HCT116 (cell line): ENCODE measurements at regions not wholly inside any gene's neighbourhood (a gene's known extent, or its start where the extent isn't known, plus 50 kb on each side); places are given as distances from the start of the nearest gene placed in this dataset.

Source experiments
- ATAC-seq: fragments of 200-7000 bp; cut with Tn5 transposase; 2 replicates; pipeline ENCODE4 v1.9.1; 2020; ENCODE audit warnings: mild to moderate bottlenecking, moderate library complexity
- BruUV-seq: library from RNA; stranded (reverse); fragments of 400-500 nt; replicated peaks from 2 replicates; lab custom pipeline; 2021; lab: Mats Ljungman, UMichigan
- CTCF ChIA-PET: fragments of 300-600 bp; sonication (Branson Sonifier 250); formaldehyde crosslinking; loops from one replicate; lab custom pipeline; 2021; ENCODE audit warnings: antibody characterized with exemption; lab: Charles Lee
- POLR2A ChIA-PET: fragments of 300-600, 350-600 bp; sonication (Branson Sonifier 250); formaldehyde crosslinking; loops from one replicate; lab custom pipeline; 2021; ENCODE audit warnings: antibody characterized with exemption; lab: Charles Lee
- RAD21 ChIA-PET, 2 experiments: fragments of 300-600 bp; sonication (Branson Sonifier 250); formaldehyde crosslinking; loops; one replicate each; lab custom pipeline; 2023; ENCODE audit warnings: low total read pairs in 2 of 2; ENCODE audit not compliant: uncharacterized antibody in 2 of 2, unreplicated experiment in 2 of 2, low non-redundant PET in 1 of 2; lab: Charles Lee
- DNase-seq: peaks from one replicate; pipeline ENCODE4 v3.0.0-alpha.2; 2010; ENCODE audit warnings: low read depth, low spot score
- H2AFZ ChIP-seq: fragments of 200-600 bp; shearing (Covaris generic), sonication (generic); 2 replicates; pipeline ENCODE4 v1.6.1; 2017; ENCODE audit warnings: low read depth, mixed run types, mixed read lengths, antibody characterized with exemption, low read length; ENCODE audit not compliant: poor library complexity, severe bottlenecking
- H3K27ac ChIP-seq: 2 replicates; pipeline ENCODE4 v1.5.1; 2012; ENCODE audit warnings: low read depth, low read length
- H3K27me3 ChIP-seq: fragments of 200-600 bp; sonication (generic); 2 replicates; pipeline ENCODE4 v1.6.1; 2016; ENCODE audit warnings: mixed run types, low read length, mixed read lengths; ENCODE audit not compliant: insufficient read depth
- H3K36me3 ChIP-seq, 2 experiments: fragments of 200-500 bp in 1 of 2; fragments of 200-600 bp in 1 of 2; sonication (Bioruptor generic) in 1 of 2; sonication (generic) in 1 of 2; 2 replicates each; pipeline versions ENCODE4 v1.5.1 to v1.6.1; 2014 to 2016; ENCODE audit warnings: low read length in 2 of 2, inconsistent platforms in 1 of 2, mixed read lengths in 1 of 2, mixed run types in 1 of 2; ENCODE audit not compliant: insufficient read depth in 2 of 2, control insufficient read depth in 1 of 2
- H3K4me1 ChIP-seq, 2 experiments: fragments of 200-600 bp in 1 of 2; sonication (generic) in 1 of 2; 2 replicates each; pipeline versions ENCODE4 v1.5.1 to v1.6.1; 2012 to 2017; ENCODE audit warnings: low read length in 2 of 2, inconsistent platforms in 1 of 2, mild to moderate bottlenecking in 1 of 2, mixed read lengths in 1 of 2, mixed run types in 1 of 2, moderate library complexity in 1 of 2; ENCODE audit not compliant: insufficient read depth in 2 of 2, control insufficient read depth in 1 of 2
- H3K4me2 ChIP-seq: fragments of 200-600 bp; sonication (generic); 2 replicates; pipeline ENCODE4 v1.6.1; 2017; ENCODE audit warnings: mixed run types, low read length, mixed read lengths
- H3K4me3 ChIP-seq, 2 experiments: fragments of 200-600 bp in 1 of 2; sonication (generic) in 1 of 2; replicated peaks in 1 of 2; 2 replicates each; pipeline ENCODE4 v1.5.1; 2011 to 2016; ENCODE audit warnings: low read length in 2 of 2, control low read depth in 1 of 2, low read depth in 1 of 2, mild to moderate bottlenecking in 1 of 2, mixed read lengths in 1 of 2, mixed run types in 1 of 2
- H3K79me2 ChIP-seq: fragments of 200-600 bp; sonication (generic); 2 replicates; pipeline ENCODE4 v1.6.1; 2017; ENCODE audit warnings: mild to moderate bottlenecking, mixed run types, low read length, moderate library complexity, mixed read lengths; ENCODE audit not compliant: insufficient read depth
- H3K9ac ChIP-seq: fragments of 200-600 bp; sonication (generic); 2 replicates; pipeline ENCODE4 v1.6.1; 2016; ENCODE audit warnings: low read length, mixed read lengths
- H3K9me2 ChIP-seq: fragments of 200-600 bp; sonication (generic), shearing (Covaris generic); 2 replicates; pipeline ENCODE4 v1.6.1; 2017; ENCODE audit warnings: mixed run types, mild to moderate bottlenecking, moderate library complexity; ENCODE audit not compliant: insufficient read depth
- H3K9me3 ChIP-seq, 2 experiments: fragments of 200-500 bp in 1 of 2; fragments of 200-600 bp in 1 of 2; sonication (Bioruptor generic) in 1 of 2; sonication (generic) in 1 of 2; 2 replicates each; pipeline ENCODE4 v1.6.1; 2014 to 2017; ENCODE audit warnings: low read length in 2 of 2, mixed read lengths in 2 of 2, inconsistent platforms in 1 of 2, low read depth in 1 of 2, mild to moderate bottlenecking in 1 of 2, mixed run types in 1 of 2, moderate library complexity in 1 of 2; ENCODE audit not compliant: control insufficient read depth in 1 of 2, insufficient read depth in 1 of 2
- H4K20me1 ChIP-seq: fragments of 200-600 bp; sonication (generic), shearing (Covaris generic); 2 replicates; pipeline ENCODE4 v1.6.1; 2017; ENCODE audit warnings: mixed run types, mild to moderate bottlenecking, moderate library complexity; ENCODE audit not compliant: insufficient read depth
- CBX3 ChIP-seq: IDR thresholded peaks from 2 replicates; pipeline ENCODE4 v1.6.1; 2012; ENCODE audit warnings: low read depth
- CEBPB ChIP-seq: IDR thresholded peaks from 2 replicates; pipeline ENCODE4 v1.6.1; 2012; ENCODE audit warnings: low read depth
- EGR1 ChIP-seq: IDR thresholded peaks from 2 replicates; pipeline ENCODE4 v1.6.1; 2012; ENCODE audit warnings: low read depth
- EZH2 ChIP-seq: fragments of 200-600 bp; sonication (generic); IDR thresholded peaks from 2 replicates; pipeline ENCODE4 v1.6.1; 2017; ENCODE audit warnings: antibody characterized with exemption, mixed run types
- MAX ChIP-seq: IDR thresholded peaks from 2 replicates; pipeline ENCODE4 v1.6.1; 2012
- RAD21 ChIP-seq: IDR thresholded peaks from 2 replicates; pipeline ENCODE4 v1.6.1; 2012; ENCODE audit warnings: low read depth, mild to moderate bottlenecking
- REST ChIP-seq: IDR thresholded peaks from 2 replicates; pipeline ENCODE4 v1.6.1; 2012; ENCODE audit warnings: low read depth
- SIN3A ChIP-seq: IDR thresholded peaks from 2 replicates; pipeline ENCODE4 v1.6.1; 2012; ENCODE audit warnings: low read depth
- SRF ChIP-seq: IDR thresholded peaks from 2 replicates; pipeline ENCODE4 v1.6.1; 2012; ENCODE audit warnings: low read depth
- ZBTB33 ChIP-seq: IDR thresholded peaks from 2 replicates; pipeline ENCODE4 v1.6.1; 2011; ENCODE audit warnings: mild to moderate bottlenecking, low read length, moderate library complexity; ENCODE audit not compliant: insufficient replicate concordance; ENCODE audit errors: extremely low read depth
- ZFX ChIP-seq: fragments of 450-650 bp; IDR thresholded peaks from 2 replicates; pipeline ENCODE4 v1.6.1; 2017
- intact Hi-C: fragments of 100-400 bp; cut with micrococcal nuclease; formaldehyde crosslinking; loops from 2 replicates; pipeline ENCODE4 v1.10.0; 2022

- POLR2A ChIA-PET = no interaction called here
- H3K27ac ChIP-seq = no peak overlapping the region
- BruUV-seq = no TSS peak
- intact Hi-C loops = no loop called here
- no peak for ATAC-seq
- no peaks in the 10 kb centered on the region for H4K20me1 ChIP-seq
- H3K9me3 ChIP-seq = no peaks in the 10 kb centered on the region
- H3K4me1 ChIP-seq = no peaks in the 10 kb centered on the region
- no peak overlapping the region for H3K4me3 ChIP-seq
- H3K4me2 ChIP-seq = no peak overlapping the region
- no peaks in the 10 kb centered on the region for H3K36me3 ChIP-seq
- CTCF ChIA-PET = interaction anchor here (1.2 kb wide), 1 partner anchor 9 kb away, joined by 3 read pairs; no protein-coding TSS in a partner anchor
- no peaks in the 10 kb centered on the region for H3K9me2 ChIP-seq
- TF ChIP-seq SRF (no peak), MAX (no peak), CEBPB (no peak), CBX3 (no peak), RAD21 (no peak), REST (no peak), SIN3A (no peak), EZH2 (no peak), ZFX (no peak), EGR1 (no peak), ZBTB33 (no peak)
- TF ChIP-seq, all 23 proteins: peak for 0
- DNase-seq = no peak
- no peak overlapping the region for H3K9ac ChIP-seq
- H2AFZ ChIP-seq = no peak overlapping the region
- RAD21 ChIA-PET = no interaction called here
- no peaks in the 10 kb centered on the region for H3K79me2 ChIP-seq
- H3K27me3 ChIP-seq = 0 out of 2 replicates have a peak, but pooled peaks cover 5% of the 10 kb centered on the region
Measured at GRCh38 chr12:29893002-29893401, 109.3 kb upstream of the TMTC1 start.
